ENCODE measurements at regions not wholly inside any gene's neighbourhood (a gene's known extent, or its start where the extent isn't known, plus 50 kb on each side); places are given as distances from the start of the nearest gene placed in this dataset.

DNA sequence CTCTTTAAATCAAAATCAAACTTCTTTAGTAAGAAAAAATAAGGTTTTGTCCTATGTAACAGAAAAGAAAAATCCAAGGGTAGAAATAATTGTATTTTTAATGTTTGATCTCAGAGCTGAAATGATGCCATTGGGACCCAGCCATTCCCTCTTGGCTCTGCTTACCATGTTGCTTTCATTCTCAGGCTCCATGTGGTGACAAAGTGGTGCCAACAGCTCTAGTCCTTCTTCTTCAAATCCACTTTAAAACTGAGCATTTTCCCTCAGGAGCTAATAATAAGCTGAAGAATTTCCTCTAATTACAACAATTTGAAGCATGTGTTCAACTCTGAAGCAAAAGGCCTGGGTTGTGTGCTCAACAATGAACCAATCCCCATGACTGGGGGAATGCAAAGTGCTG lies 327.9 kb downstream of the EN1 start:
- TF ChIP-seq, protein P1, sequence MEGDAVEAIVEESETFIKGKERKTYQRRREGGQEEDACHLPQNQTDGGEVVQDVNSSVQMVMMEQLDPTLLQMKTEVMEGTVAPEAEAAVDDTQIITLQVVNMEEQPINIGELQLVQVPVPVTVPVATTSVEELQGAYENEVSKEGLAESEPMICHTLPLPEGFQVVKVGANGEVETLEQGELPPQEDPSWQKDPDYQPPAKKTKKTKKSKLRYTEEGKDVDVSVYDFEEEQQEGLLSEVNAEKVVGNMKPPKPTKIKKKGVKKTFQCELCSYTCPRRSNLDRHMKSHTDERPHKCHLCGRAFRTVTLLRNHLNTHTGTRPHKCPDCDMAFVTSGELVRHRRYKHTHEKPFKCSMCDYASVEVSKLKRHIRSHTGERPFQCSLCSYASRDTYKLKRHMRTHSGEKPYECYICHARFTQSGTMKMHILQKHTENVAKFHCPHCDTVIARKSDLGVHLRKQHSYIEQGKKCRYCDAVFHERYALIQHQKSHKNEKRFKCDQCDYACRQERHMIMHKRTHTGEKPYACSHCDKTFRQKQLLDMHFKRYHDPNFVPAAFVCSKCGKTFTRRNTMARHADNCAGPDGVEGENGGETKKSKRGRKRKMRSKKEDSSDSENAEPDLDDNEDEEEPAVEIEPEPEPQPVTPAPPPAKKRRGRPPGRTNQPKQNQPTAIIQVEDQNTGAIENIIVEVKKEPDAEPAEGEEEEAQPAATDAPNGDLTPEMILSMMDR (IDR thresholded peaks at IDR 0.05; ENCODE audit: poor library complexity) = no peak
- TF ChIP-seq EZH2 (IDR thresholded peaks at IDR 0.05; ENCODE audit: borderline replicate concordance) (no peak), EZH2phosphoT487 (IDR thresholded peaks at IDR 0.05; ENCODE audit: low read depth, severe bottlenecking, unreplicated experiment) (no peak)

All from hepatocyte (in vitro differentiated cells).